CD14-positive monocyte (primary cell): ENCODE measurements at regions not wholly inside any gene's neighbourhood (a gene's known extent, or its start where the extent isn't known, plus 50 kb on each side); places are given as distances from the start of the nearest gene placed in this dataset.

ENCODE experiments used
- DNase-seq, 3 donors: peaks; one replicate each; pipeline ENCODE4 v3.0.0-alpha.2; 2011 to 2022
- H2AFZ ChIP-seq: 2 replicates; pipeline ENCODE4 v1.6.0; 2012; ENCODE audit warnings: mild to moderate bottlenecking, low read depth, low read length, inconsistent platforms; ENCODE audit not compliant: insufficient read depth, poor library complexity, severe bottlenecking
- H3K27ac ChIP-seq, 2 donors: 1 replicate in 1 of 2; 2 replicates in 1 of 2; pipeline ENCODE4 v1.5.1; 2012 to 2013; ENCODE audit warnings: low read length in 2 of 2, control low read depth in 1 of 2, inconsistent platforms in 1 of 2, low read depth in 1 of 2, mild to moderate bottlenecking in 1 of 2
- H3K27me3 ChIP-seq, 2 donors: one replicate each; pipeline versions ENCODE4 v1.6.0 to v1.6.1; 2011 to 2013; ENCODE audit warnings: low read length in 2 of 2; ENCODE audit not compliant: control insufficient read depth in 2 of 2, insufficient read depth in 2 of 2
- H3K36me3 ChIP-seq, 2 donors: replicated peaks in 1 of 2; 1 replicate in 1 of 2; 2 replicates in 1 of 2; pipeline versions ENCODE4 v1.5.1 to v1.6.1; 2012 to 2013; ENCODE audit warnings: low read length in 2 of 2, control low read depth in 1 of 2, inconsistent platforms in 1 of 2, mild to moderate bottlenecking in 1 of 2; ENCODE audit not compliant: insufficient read depth in 2 of 2, control insufficient read depth in 1 of 2
- H3K4me1 ChIP-seq, 2 donors: 1 replicate in 1 of 2; 2 replicates in 1 of 2; pipeline versions ENCODE4 v1.5.1 to v1.6.1; 2012 to 2013; ENCODE audit warnings: low read length in 2 of 2, control low read depth in 1 of 2, inconsistent platforms in 1 of 2, mild to moderate bottlenecking in 1 of 2, moderate library complexity in 1 of 2; ENCODE audit not compliant: insufficient read depth in 2 of 2, control insufficient read depth in 1 of 2
- H3K4me2 ChIP-seq: replicated peaks from 2 replicates; pipeline ENCODE3; 2012; ENCODE audit warnings: low read length, moderate library complexity, mild to moderate bottlenecking; ENCODE audit not compliant: poor library complexity, severe bottlenecking; ENCODE audit errors: extremely low read depth
- H3K4me3 ChIP-seq, 3 experiments: fragments of 200-600 bp in 1 of 3; sonication (generic) in 1 of 3; replicated peaks in 1 of 3; 1 replicate in 2 of 3; 2 replicates in 1 of 3; pipeline ENCODE4 v1.5.1; 2011 to 2013; ENCODE audit warnings: low read length in 3 of 3, mild to moderate bottlenecking in 3 of 3, control low read depth in 2 of 3, low read depth in 2 of 3, inconsistent platforms in 1 of 3, moderate library complexity in 1 of 3
- H3K79me2 ChIP-seq: 2 replicates; pipeline ENCODE4 v1.6.0; 2012; ENCODE audit warnings: mild to moderate bottlenecking, control low read depth, inconsistent platforms, low read length, moderate library complexity; ENCODE audit not compliant: insufficient read depth
- H3K9ac ChIP-seq: 2 replicates; pipeline ENCODE4 v1.6.0; 2017; ENCODE audit warnings: low read length, mild to moderate bottlenecking; ENCODE audit not compliant: insufficient read depth, poor library complexity, severe bottlenecking
- H3K9me3 ChIP-seq, 2 donors: replicated peaks in 1 of 2; 1 replicate in 1 of 2; 2 replicates in 1 of 2; pipeline versions ENCODE4 v1.5.1 to v1.6.1; 2012 to 2013; ENCODE audit warnings: low read length in 2 of 2, control low read depth in 1 of 2; ENCODE audit not compliant: control insufficient read depth in 1 of 2, insufficient read depth in 1 of 2
- H4K20me1 ChIP-seq: 2 replicates; pipeline ENCODE4 v1.6.0; 2012; ENCODE audit warnings: mild to moderate bottlenecking, low read length, control low read depth, moderate library complexity; ENCODE audit not compliant: insufficient read depth
- H3K27ac Mint-ChIP-seq, 7 donors: one replicate each; pipeline ENCODE4 v1.8.0; 2020; ENCODE audit warnings: mild to moderate bottlenecking in 7 of 7, mixed read lengths in 7 of 7, moderate library complexity in 6 of 7, inconsistent platforms in 2 of 7
- H3K27me3 Mint-ChIP-seq, 3 donors: one replicate each; pipeline ENCODE4 v1.8.0; 2021 to 2022; ENCODE audit warnings: low read depth in 3 of 3, mild to moderate bottlenecking in 3 of 3, mixed read lengths in 3 of 3, moderate library complexity in 3 of 3, inconsistent platforms in 1 of 3
- H3K36me3 Mint-ChIP-seq, 2 donors: one replicate each; pipeline ENCODE4 v1.8.0; 2020; ENCODE audit warnings: mixed read lengths in 2 of 2, inconsistent platforms in 1 of 2, mild to moderate bottlenecking in 1 of 2
- H3K4me1 Mint-ChIP-seq: one replicate; pipeline ENCODE4 v1.8.0; 2020; ENCODE audit warnings: mild to moderate bottlenecking, mixed read lengths
- H3K4me3 Mint-ChIP-seq, 2 donors: one replicate each; pipeline ENCODE4 v1.8.0; 2020; ENCODE audit warnings: mild to moderate bottlenecking in 2 of 2, mixed read lengths in 2 of 2, moderate library complexity in 1 of 2
- H3K9me3 Mint-ChIP-seq, 7 donors: one replicate each; pipeline ENCODE4 v1.8.0; 2020 to 2022; ENCODE audit warnings: mixed read lengths in 7 of 7, mild to moderate bottlenecking in 6 of 7, moderate library complexity in 6 of 7, inconsistent platforms in 2 of 7
- WGBS: methylation state at CpG from one replicate; pipeline ENCODE4 v1.1.5; 2013; ENCODE audit warnings: missing lambda C conversion rate; ENCODE audit not compliant: insufficient coverage; 5-methylcytosine and 5-hydroxymethylcytosine counted together
- intact Hi-C, 2 donors: fragments of 100-400 bp; cut with micrococcal nuclease; formaldehyde crosslinking; loops; one replicate each; pipeline versions ENCODE4 v1.15.0 to v1.15.1; 2023
- TF ChIP-seq, protein P1 (sequence below): fragments of 200-600 bp; IDR thresholded peaks from one replicate; pipeline ENCODE4 v1.8.0; 2022; ENCODE audit warnings: antibody characterized with exemption, mild to moderate bottlenecking

DNA sequence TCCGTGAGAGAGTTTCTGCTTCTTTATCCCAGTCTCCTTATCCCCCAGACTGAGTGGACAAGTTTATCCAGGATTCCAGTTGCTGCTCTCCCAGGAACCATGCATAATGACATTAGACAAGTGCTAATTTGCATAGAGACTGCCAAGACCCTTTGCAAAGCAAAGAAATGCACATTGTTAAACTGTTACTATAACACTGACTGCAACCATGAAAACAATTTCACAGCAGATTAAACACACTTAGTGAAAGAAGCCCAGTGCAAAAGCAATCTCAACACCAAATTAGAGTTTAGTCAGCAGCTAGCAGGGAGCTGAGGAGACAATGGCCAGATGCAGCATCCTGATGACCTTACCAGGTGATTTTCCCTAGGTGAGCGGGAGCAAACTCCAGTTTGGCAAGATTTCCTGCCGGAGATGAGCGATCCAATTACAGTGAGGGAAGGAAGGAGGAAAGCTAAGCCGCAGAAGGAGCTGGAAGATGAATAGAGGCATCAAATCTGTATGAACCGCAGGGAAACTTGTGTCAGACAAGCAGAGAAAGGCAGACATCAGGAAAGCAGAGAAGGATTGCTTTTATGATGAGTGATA is 273.8 kb upstream of the B3GAT1 start:
- Mint-ChIP-seq H3K4me3 (no peak overlapping the region), H3K4me1 (no peaks in the 10 kb centered on the region), H3K9me3 (no peaks in the 10 kb centered on the region), H3K27ac (no peak overlapping the region), H3K27me3 (peaks cover 0 to 5% (median 3%) of the 10 kb centered on the region in 3 donors), H3K36me3 (no peaks in the 10 kb centered on the region)
- Histone ChIP-seq H3K4me3 (no peak overlapping the region), H3K36me3 (no peaks in the 10 kb centered on the region), H3K27ac (no peak overlapping the region), H3K9ac (no peak overlapping the region), H3K9me3 (no peaks in the 10 kb centered on the region), H3K4me1 (no peaks in the 10 kb centered on the region), H3K27me3 (no peaks in the 10 kb centered on the region), H3K79me2 (no peaks in the 10 kb centered on the region), H2AFZ (no peak overlapping the region), H3K4me2 (no peak overlapping the region), H4K20me1 (no peaks in the 10 kb centered on the region)
- TF ChIP-seq, protein P1, sequence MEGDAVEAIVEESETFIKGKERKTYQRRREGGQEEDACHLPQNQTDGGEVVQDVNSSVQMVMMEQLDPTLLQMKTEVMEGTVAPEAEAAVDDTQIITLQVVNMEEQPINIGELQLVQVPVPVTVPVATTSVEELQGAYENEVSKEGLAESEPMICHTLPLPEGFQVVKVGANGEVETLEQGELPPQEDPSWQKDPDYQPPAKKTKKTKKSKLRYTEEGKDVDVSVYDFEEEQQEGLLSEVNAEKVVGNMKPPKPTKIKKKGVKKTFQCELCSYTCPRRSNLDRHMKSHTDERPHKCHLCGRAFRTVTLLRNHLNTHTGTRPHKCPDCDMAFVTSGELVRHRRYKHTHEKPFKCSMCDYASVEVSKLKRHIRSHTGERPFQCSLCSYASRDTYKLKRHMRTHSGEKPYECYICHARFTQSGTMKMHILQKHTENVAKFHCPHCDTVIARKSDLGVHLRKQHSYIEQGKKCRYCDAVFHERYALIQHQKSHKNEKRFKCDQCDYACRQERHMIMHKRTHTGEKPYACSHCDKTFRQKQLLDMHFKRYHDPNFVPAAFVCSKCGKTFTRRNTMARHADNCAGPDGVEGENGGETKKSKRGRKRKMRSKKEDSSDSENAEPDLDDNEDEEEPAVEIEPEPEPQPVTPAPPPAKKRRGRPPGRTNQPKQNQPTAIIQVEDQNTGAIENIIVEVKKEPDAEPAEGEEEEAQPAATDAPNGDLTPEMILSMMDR = no peak
- DNase-seq = no peak
- intact Hi-C loops = no loop called here
- 90% methylated on average over 6 of the region's 6 CpGs for WGBS

DNA sequence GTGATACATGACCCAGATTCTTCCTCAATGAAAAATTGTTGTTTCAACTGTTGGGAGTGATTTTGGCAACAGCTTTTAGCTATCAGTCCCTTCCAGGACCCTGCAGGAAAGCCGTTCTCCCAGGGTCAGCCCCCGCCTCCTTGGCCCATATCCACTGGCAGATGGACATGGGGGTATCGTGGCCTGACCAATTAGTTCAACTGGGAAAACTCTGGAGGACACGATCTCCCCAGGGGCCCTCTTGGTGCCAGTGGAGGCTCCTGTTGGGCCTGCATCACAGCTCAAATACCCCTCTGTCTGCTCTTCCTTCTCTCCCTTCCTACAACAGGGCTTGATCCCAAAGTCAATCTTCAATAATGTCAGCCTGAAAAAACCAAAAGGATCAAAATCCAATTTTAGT is 272.5 kb upstream of the B3GAT1 start:
- no peaks in the 10 kb centered on the region for H3K36me3 ChIP-seq
- H3K27me3 Mint-ChIP-seq = peaks cover 2 to 5% (median 3%) of the 10 kb centered on the region in 3 donors
- TF ChIP-seq, protein P1 = no peak
- no peaks in the 10 kb centered on the region for H3K9me3 ChIP-seq
- no peak for DNase-seq
- H3K36me3 Mint-ChIP-seq = no peaks in the 10 kb centered on the region
- H3K9me3 Mint-ChIP-seq = peaks cover 0 to 2% (median 0%) of the 10 kb centered on the region in 7 donors
- no peak overlapping the region for H3K27ac Mint-ChIP-seq
- no peak overlapping the region for H3K4me3 Mint-ChIP-seq
- no peak overlapping the region for H3K9ac ChIP-seq
- no peak overlapping the region for H3K4me2 ChIP-seq
- intact Hi-C loops = no loop called here
- H3K79me2 ChIP-seq = no peaks in the 10 kb centered on the region
- H2AFZ ChIP-seq = no peak overlapping the region
- WGBS = 74% methylated on average over 3 of the region's 4 CpGs
- H3K27ac ChIP-seq = no peak overlapping the region
- H4K20me1 ChIP-seq = no peaks in the 10 kb centered on the region
- H3K4me1 Mint-ChIP-seq = no peaks in the 10 kb centered on the region
- no peaks in the 10 kb centered on the region for H3K4me1 ChIP-seq
- H3K27me3 ChIP-seq = no peaks in the 10 kb centered on the region
- H3K4me3 ChIP-seq = no peak overlapping the region
